HG02973 (cell line): ENCODE measurements at regions not wholly inside any gene's neighbourhood (a gene's known extent, or its start where the extent isn't known, plus 50 kb on each side); places are given as distances from the start of the nearest gene placed in this dataset.
"Not testable (repeated sequence)": the region's sequence is repeated elsewhere in the genome, so short reads cannot be mapped to it uniquely, and the experiment has no call there.

Source experiments
- ATAC-seq: cut with Tn5 transposase; IDR thresholded peaks from one replicate; pipeline ENCODE4 v1.9.1; 2021; ENCODE audit warnings: moderate library complexity; ENCODE audit not compliant: unreplicated experiment

GRCh38 chr5:158049459-158049858 lies 190.5 kb upstream of the CLINT1 start:
- no peak for ATAC-seq

DNA sequence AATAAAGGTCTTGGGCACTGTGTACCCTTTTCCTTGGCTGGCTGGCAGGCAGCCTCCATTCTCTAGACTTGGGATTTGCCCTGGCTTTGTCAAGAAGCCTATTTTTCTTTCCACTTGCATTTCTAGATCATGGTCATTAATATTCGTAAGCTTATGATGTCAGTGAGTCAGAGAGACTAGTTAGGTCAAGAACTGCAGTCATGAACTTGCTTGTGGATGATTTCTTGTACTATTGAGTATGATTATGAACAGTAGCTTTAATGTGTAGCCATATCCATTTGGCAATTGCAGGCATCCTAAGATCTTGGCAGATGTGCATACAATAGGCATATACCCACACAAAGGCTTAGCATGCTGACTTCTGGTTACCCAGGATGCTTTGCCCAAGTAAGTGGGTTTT lies 186.8 kb upstream of the CLINT1 start:
- ATAC-seq: no peak

- ATAC-seq: no peak
These were observed 181.0 kb upstream of the CLINT1 start for GRCh38 chr5:158039911-158040347.

DNA sequence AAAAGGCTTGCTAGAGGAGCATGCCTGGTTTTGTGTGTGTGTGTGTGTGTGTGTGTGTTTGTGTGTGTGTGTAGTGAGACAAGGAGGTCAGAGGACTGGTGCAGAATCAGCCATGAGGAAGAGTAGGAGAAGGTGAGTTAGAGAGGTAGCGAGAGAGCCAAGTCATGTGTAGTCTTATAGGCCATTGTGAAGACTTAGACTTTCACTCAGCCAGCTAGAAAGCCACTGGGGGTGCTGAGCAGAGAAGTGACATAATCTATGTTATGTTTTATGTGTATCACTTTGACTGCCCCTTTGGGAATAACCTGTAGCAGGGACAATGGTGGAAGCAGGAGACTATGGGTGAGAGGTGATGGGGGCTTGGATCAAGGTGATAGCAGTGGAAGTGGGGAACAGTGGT lies 180.5 kb upstream of the CLINT1 start:
- no peak for ATAC-seq

DNA sequence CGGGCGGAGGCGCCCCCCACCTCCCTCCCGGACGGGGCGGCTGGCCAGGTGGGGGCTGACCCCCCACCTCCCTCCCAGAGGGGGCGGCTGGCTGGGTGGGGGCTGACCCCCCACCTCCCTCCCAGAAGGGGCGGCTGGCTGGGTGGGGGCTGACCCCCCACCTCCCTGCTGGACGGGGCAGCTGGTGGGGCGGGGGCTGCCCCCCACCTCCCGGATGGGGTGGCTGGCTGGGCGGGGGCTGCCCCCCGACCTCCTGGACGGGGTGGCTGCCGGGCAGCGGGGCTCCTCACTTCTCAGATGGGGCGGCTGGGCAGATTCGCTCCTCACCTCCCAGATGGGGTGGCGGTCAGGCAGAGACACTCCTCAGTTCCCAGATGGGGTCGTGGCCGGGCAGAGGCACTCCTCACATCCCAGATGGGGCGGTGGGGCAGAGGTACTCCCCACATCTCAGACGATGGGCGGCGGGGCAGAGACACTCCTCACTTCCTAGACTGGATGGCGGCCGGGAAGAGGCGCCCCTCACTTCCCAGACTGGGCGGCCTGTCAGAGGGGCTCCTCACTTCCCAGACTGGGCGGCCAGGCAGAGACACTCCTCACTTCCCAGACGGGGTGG lies 178.1 kb upstream of the CLINT1 start:
- not testable (repeated sequence) for ATAC-seq

- ATAC-seq: not testable (repeated sequence)
These were observed 175.6 kb upstream of the CLINT1 start for GRCh38 chr5:158034586-158034985.

GRCh38 chr5:158033724-158034123 lies 174.8 kb upstream of the CLINT1 start:
- ATAC-seq: no peak

DNA sequence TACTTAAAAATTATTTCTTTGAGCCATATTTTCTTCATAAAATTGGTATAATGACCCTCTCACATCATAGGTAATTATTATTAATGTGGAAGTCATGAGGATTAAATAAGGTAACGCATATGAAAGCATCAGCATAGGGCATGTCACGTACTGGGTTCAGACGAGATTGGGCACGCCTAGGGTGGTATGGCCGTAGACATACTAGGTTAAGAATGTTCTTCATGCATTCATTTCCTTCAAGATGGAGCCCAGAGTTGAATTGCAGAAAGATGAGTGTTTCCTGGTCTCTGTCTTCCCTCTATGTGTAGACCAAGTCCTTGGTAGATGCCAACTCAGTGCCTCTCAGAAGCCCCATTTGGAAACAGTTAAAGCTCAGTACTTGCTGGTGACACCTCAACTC lies 174.1 kb upstream of the CLINT1 start:
- ATAC-seq: no peak

DNA sequence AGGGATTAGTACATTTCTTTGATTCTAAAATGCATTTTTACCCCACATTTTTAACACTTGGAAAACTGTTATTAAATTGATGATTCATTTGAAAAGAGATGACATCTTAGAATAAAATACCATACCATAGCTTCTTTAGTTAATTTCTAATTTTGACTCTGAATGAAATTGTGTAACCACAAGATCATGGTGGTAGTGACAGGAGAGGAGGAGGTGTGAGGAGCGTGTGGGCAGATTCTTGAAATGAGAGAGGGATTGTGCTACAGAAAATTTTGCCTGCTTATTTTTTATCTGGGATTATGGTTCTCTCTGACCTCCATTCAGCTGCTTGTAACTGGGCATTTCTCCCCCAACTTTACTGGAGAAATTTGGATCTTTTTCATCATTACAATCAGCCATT lies 173.3 kb upstream of the CLINT1 start:
- no peak for ATAC-seq

- no peak for ATAC-seq
These were observed 169.1 kb upstream of the CLINT1 start for GRCh38 chr5:158027806-158028775.

DNA sequence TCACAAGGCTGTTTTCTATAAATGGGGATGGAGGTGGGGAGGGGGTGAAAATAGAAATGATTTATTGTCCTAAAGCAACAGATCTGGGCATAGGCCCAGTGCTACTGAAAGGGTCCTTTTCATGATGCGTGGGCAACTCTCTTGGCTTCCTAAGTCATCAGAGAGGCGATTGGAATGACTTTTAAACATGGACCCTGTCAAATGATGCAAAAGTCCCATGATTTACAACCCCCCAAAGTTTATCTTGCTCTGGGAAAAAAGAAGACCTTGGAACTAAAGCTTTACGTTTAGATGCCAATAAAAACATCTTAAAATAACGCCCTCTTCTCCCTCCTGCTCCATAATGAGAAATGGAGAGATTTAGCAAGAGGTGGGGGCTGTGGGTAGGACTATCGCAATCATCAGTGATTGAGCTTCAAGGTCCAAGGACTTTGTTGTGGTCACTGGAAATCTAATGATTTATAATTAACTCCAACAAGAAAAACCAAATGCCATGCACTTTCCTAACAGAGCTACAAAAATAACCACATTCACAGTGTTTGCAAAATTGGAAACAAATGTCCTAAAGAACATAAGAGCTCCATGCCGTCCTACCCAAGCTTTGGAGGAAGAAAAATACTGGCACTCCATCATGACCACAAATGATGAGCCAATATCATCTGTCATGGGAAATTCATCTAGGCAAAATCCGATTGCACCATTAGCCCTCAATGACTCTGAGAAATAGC lies 167.5 kb upstream of the CLINT1 start:
- ATAC-seq: no peak

DNA sequence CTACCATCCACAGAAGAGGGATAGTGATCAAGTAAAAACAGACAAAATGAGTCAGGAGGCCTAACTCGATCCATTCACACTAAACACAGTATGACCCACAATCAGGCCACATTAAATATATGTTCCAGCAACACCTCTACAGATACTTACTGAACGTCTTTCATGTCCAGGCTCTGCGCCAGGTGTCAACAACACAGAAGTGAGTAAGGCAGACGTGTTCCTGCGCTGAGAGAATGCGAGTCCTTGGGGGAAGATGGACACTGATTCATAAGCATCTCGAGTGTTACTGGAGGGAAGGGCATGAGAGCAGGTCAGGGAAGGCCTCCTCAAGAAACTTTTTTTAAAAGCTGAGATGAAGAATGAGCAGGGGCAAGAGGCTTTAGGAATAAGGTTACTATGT lies 164.3 kb upstream of the CLINT1 start:
- no peak for ATAC-seq

DNA sequence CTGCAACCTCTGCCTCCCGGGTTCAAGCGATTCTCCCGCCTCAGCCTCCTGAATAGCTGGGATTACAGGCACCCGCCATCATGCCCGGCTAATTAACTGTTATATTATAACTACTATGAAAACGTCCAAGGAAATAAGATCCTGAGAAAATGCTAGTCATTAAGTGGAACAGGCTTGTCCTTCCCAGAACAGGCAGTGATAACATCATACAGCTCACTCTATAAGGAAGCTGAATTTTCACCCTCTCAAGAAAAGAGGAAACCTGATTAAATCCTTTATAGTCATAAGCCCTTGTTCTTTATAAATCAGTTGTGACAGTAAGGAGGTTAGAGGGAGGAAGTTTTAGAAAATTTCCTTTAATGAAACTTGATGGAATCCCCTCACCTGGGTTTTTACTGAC lies 163.9 kb upstream of the CLINT1 start:
- no peak for ATAC-seq

DNA sequence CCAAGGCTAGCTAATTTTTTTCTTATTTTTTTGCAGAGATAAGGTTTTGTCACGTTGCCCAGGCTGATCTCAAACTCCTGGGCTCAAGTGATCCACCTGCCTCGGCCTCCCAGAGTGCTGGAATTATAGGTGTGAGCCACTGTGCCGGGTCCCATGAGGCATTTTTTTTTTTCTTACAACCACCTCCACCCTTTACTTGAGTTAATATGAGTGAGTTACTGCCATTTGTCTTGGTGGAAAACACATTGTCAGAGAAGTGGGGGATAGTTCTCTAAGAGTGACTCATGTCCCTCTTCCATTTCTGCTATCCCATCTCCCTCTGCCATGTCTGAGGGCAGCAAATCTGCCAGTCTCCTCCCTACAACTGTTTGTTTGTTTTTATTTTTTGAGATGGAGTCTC lies 163.4 kb upstream of the CLINT1 start:
- ATAC-seq: no peak

DNA sequence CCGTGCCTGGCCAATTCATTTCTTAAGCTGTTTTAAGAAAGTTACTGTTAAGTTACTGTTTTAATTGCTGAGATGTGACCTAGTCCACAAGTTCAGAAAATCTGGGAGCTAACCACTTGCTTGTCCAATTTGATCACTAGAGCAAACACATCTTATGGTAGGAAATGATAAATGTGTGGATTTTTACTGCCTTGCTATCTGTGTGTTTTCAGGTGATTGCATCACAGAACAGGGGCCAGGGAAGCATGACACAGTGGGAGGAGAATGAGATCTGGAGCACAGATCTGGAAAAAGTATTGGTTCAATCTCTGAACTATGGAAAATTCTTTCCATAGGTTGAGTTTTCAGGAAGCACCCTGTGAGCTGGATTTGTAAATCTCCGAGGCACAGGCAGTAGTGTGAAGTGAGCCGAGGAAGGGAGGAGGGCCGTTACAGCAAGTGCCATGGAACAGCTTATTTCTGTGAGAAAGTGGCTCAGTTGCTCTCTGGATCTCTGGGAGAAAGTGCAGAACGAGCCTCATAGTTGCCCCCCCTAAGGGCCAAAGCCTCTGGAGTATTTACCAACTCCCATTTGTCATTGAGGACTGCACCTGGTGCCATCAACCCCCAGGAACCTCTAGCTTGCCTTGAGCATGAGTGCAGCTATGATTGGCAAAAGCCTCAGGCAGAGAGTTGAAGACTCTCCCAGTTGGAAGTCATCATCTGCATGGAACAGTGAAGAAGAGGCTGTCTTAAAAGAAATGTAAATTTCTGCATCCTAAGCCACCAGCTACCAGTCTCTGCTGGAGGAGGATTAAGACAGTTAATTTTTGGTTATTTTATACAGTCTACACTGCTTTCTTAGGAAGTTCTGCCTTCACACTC lies 161.8 kb upstream of the CLINT1 start:
- no peak for ATAC-seq

GRCh38 chr5:158017469-158017868 lies 158.5 kb upstream of the CLINT1 start:
- no peak for ATAC-seq

GRCh38 chr5:158014372-158014771 lies 155.4 kb upstream of the CLINT1 start:
- no peak for ATAC-seq

GRCh38 chr5:158013939-158014338 lies 155.0 kb upstream of the CLINT1 start:
- ATAC-seq: no peak

- no peak for ATAC-seq
These were observed 154.4 kb upstream of the CLINT1 start for GRCh38 chr5:158013303-158013702.

- ATAC-seq: no peak
These were observed 152.5 kb upstream of the CLINT1 start for GRCh38 chr5:158011422-158011821.

DNA sequence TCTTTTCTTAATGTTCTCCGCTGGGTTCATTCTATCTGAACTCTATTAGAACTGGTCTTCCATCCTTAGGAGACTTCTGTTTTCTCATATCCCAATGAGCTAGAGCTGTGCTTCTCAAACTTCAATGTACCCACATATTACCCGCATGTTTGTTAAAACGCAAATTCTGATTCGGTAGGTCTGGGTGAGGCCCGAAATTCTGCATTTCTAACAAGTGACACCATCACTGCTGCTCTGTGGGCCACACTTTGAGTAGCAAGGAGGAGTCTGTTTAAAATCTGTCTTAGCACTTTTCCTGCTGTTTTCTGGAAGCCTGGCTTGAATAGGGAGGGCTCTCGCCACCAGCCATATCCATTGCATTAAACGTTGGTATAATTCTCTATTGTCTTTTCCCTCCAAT lies 151.9 kb upstream of the CLINT1 start:
- no peak for ATAC-seq
